Suppressor macrophage treated with lipopolysaccharide for 4 hours (primary cell): ENCODE measurements at regions not wholly inside any gene's neighbourhood (a gene's known extent, or its start where the extent isn't known, plus 50 kb on each side); places are given as distances from the start of the nearest gene placed in this dataset.
A peak's percentile ranks its signal among the peaks of the same experiment; 100 is the strongest.

Experiments used
- DNase-seq: peaks from one replicate; pipeline ENCODE4 v3.0.0-alpha.2; 2020

DNA sequence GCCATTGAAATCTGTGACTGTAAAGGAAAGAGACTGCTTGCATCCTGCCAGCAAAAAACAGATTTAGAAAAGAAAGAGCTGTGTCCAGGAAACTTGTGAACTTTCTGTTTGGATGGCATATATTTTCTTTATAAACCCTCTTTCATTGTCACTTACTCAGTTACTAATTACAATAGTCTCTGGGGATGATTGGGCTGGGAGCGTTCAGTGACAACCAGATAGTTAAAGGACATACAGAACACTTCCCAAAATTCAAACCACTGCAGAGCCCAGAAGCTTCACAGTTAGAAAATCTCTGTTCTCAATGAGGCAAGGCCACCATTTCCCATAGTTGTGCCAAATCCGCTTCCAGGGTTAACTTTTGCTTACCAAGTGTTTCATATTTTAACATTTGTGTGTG is 98.6 kb upstream of the TAB2 start:
- DNase-seq, result no peak

DNA sequence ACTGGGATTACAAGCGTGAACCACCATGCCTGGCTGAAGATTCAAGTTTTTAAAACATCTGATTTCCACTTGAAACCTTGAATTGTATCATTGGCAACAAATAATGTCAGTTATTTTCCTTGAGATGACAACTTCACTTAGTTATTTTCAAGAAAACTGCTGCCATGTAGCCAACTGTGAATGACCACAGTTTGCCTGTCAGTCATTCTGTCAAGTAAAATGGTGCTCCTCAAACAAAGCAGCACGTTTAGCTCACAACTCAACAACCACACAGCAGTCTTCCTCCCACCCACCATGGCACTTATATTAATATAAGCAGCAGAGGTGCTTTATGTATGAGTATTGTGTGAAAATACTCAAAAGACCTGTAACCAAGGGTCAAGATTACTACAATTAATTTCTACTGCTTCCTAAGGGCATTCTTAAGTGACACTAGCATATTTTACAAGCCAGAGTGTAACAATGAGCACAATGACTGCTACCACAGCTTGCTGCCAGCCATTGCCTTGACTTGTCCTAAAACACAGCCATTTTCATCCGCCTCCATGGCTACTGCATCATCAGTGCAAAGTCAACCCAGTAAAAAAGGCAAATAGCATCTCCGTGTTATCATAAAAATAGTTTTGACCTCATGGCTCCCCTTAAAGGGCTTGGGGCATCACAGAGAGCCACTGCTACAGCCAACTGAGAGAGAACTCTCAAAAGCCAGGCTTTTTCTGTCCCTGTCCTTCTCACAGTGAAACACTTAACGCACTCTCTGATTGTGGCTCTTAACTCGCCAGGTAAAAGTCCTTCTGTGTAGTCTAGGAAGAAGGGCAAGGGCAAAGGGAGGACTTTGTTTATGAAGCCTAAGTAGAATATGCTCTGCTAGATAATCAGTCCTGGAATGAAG is 96.4 kb upstream of the TAB2 start:
- DNase-seq, result no peak

DNA sequence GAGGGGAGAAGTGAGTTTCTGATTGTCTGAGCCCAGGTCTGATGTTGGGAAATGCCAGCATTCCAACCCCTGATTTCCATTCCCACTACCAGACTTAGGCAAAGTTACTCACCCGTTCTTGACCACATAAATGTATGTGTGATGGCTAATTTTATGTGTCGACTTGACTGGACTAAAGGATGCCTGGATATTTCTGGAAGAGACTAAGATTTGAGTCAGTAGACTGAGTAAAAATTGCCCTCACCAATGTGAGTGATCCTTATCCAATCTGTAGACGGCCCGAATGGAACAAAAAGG is 95.8 kb upstream of the TAB2 start:
- no peak for DNase-seq

DNA sequence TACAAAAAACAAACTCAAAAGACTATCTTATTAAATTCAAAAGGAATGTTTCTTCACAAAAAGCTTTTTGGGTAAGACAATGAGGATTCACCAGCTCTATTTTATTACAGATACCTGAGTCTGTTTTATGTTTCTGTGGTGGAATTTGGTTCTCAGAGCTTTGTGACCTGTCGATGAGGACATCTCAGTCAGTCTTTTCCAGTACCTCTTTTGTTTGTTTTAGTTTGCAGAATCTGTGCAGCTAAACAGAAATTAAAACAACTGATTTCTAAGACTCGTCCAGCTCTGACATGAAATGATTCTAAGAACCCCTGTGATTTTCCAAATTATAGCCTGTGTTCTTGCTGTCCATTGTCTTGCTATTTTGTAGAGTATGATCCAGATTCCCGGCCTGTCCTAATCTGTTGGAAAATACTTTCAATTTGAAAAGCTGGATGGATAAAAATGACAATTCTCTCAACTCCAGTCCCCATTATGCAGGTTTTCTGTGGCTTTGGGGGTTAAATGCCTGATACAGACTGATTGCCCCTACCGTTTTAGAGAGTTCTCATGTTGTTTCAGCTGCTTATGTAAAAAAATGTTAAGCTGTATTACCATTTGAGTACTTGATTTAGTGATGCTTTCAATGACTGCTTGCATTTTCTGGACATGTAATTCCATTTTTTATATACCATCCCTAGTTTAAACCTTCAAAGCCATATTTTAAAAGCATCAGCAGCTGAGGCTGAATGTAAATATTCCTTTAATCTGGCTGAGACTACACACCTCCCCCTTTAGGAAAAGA is 94.2 kb upstream of the TAB2 start:
- no peak for DNase-seq

DNA sequence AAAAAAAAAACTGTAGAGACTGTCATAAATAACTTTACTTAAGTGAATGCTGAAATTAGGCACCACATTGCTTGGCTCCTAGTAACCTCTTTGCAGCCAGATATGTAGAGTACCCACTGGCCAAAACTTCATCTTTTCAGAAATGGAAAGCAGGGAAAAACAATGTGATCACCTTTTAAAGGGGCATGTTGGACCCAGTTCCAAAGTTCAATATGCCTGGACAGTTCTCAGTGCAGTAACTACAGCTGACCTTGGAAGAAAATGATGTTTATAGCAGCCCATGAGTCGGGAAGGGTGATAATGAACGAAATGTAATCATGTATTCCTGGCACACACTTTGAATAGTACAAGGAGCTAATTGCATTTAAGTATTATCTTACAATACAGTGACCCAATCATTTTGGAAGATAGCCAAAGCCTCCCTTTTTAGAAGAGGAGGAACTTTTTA is 93.6 kb upstream of the TAB2 start:
- DNase-seq, result no peak

DNA sequence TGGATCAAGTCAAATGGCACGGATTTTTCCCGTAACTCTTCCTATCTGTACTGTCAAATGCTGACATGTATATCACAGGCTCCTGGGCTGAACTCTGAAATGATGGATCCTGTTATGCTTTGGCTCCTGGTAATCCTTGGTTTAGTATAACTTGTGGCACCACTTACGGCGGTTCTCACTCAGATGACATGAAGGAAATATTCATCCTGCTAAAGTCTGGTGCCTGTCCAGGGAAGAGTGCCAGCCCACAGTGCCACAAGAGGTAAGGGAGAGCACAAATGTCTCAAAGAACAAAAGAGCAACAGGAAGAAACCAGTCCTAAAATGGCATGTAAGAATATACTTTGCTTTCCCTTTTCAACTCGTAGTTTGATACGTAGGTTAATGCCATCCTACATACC is 93.1 kb upstream of the TAB2 start:
- no peak for DNase-seq

DNA sequence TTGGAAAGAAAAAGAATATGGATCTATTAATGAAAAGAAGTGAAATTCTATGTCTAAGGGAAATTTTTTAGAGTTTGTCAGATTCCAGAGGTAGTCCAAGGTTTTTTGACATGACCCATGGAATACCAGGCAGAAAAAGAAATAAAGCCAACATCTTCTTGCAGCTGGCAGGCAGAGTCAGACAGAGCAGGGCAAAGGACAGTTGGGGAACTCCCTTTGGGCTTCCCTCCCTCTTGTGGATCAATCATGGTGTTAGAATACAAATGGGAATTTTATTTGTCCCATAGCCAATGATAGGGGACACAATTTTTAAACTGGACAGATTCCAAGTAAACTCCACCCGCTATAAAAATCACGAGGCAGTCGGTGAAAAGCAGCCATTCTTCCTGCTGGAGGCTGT is 92.1 kb upstream of the TAB2 start:
- DNase-seq, result no peak

DNA sequence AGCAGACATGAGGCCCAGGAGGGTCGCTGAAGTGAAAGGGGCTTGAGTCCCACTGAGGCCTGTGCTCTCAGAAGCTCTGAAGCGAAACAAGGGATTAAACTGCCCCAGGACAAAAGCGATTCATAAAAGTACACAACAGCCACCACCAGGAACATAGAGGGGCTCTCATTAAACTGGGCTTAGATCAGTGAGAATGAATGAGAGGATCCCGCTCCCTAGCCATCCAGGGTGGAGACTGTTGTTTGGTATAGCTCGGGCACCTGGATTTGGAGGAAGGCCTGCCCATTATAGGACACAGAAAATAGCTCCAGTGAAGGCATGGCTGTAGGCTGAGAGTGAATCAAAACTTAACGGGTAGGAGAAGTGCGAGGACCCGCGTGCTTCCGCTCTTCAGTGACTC is 91.6 kb upstream of the TAB2 start:
- no peak for DNase-seq

DNA sequence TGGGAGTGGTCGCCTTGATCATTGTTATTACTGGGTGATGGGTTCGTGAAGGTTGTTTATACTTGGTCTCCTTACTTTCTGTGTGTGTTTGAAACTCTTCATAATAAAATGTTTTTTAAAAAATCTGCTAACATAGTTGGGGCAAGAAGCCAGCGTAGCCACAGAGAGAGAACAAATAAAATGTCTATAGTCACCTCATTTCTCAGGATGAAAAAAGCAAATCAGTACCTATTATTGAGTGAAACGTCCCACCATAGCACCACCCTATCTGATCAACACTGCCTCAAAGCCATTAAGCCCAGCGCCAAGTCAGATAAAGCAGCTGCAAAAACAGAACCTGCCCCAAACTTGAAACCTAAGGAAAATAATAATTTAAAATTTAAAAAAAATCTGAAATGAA is 89.7 kb upstream of the TAB2 start:
- DNase-seq, result no peak

DNA sequence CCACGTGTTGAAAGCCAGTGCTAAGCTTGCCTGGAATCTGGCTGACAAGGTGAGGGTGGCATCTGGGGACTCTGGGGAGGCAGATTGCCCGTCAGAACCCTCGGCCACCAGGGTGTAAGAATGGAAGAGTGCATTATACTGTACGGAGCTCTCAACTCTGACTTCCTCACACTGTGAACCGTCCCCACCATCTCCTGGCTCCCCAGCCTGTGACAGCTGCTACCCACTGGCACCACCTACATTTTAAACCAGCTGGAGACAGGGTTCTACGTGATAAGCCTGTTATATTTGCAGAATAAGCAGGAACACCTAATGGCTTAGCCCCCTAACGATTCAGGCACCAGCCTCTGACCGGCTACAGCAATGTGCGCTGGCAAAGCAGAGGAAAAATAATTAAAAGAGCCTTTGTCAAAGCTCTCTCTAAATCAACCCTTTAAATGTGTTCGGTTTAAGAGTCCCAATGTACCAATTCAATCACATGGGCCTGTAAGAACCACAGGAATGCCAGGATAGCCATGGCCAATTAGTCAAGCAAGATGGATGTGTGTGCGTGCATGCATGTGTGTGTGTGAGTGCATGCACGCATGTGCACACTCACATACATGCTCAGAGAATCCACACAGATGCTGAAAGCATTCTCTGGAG is 89.1 kb upstream of the TAB2 start:
- DNase-seq, result no peak

DNA sequence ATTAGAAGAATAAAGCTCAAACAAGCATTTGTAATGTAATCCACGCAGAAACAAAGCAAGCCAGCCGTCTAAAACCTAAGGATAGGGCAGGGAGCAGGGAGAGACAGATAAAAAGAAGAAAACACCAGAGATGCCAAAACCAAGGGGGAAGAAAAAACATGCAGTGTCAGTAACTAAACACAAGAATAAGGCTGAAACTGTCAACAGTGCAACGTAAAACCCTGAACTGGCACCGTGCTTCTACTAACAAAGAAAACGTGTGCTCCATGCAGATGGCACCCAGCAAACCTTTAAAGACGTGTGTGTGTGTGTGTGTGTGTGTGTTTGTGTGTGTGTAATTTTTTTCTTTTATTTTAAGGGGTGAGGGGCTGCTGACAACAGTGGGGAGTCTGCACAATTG is 88.4 kb upstream of the TAB2 start:
- DNase-seq, result no peak

DNA sequence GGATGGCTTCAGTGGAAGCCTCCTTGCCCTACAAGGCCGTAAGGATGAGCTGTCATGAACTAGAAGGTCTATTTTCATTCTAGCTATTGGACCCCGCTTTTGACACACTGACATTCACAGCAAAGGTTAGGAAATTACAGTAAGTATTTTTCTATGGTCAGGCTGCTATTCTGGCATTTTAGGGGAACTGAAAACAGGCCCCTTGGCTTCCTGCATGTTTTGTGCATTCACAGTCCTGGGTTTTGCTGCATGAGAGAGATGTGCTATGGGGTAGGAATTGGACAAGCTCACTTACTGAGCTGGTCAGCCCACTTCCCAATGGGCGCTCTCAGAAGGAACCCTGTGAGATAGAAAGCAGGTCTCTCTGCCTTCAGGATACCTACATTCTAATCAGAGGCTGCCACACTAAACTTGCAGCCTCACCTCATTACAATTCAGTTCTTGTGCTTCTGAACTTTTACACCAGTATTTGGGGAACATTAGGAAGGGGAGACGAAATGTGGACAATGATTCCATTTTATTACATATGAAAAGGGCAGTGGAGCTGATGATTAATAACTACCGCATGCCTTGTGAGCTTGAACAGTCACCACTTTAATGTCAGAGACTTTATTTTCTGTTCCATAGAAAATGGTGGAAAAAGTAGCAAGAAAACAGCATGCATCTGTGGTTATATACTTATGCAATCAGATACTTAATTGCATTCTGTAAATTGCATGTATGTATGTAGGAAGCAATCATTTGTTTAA is 86.6 kb upstream of the TAB2 start:
- DNase-seq, result peak; percentile 76

DNA sequence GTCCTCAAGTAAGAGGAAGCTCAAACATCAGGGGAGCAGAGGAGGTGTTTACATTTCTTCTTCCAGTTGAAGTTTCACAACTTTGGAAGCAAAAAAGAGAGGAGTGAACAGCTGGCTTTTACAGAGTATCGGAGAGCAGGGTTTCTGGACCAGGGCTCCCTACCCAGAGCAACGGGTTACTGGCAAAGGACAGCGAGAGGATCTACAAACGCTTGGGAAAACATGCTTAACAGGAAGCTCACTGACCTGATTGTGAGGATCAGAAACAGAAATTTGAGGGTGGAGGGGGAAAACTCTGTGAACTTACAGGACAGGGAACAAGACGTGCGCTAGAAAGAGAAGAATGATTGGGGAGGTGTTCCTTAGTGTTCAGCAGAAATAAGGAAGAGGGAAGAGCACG is 85.7 kb upstream of the TAB2 start:
- peak; percentile 40 for DNase-seq

DNA sequence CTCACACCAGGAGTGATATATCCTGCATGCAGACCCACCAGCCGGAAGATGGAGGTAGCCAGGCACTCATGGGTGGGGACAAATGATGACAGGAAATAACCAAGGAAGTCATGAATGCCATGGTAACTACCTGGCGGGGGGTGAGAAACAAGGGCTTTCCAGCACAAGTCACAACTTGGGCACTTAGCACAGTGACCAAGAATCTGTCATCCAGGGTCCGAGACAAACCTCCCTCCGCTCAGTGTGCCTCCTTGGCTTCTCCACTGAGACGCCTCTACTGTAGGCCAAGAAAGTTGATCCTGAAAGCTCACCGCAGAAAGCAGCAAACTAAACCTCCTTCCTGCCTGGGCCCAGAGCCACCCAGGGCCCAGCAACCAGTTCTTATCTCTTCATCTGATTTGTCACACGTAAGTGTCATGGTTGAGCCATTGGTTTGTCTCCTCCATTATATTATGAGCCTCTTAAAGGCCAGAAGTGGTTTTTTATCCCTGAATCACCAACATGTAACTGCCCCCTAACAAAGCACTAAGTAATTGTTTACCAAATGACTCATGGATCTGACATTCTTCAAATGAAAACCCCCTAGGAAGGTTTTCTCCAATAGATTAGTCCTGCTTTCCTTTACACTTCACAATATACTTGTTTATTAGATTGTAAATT is 84.3 kb upstream of the TAB2 start:
- DNase-seq, result peak; percentile 76

DNA sequence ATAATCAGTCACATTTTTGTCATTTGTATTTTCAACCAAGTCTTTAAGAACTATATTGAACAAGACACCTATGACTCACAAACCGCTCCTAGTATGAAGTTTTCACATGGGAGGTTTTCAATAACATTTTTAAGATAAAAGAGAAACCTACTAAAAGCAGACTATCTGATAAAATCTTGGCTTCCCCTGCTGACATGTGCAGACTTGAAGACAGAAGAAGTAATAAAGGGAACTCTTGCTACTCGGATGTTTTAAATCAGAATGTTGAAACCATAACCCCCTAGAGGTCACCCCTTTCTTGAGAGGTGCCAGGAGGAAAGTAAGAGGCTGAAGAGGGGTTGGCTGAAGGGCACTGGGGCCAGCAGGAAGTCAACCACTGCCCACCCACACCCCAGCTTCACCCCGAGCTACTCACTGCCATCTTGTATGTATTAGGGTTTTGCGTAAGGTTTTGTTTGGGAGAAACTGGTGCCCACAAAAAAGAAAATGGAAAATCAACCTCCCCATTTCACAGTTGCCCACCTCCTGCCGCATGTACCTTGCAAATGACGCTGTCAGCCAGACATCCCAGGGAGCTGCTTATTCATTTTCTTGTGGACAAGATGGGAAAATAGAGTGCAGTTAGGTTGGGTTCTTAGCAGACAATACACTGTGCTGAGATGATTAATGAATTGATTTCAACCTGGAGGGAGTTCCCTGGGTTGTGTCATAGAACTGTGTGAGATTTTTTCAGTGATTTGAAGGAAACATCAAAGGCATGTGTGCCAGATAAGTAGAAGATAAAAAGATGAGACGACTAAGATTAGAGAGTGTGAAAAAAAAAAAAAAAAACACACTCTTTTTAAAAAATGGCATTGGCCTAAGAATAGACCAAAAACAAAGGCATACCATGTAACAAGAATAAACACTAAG is 83.2 kb upstream of the TAB2 start:
- DNase-seq, result peak; percentile 46

DNA sequence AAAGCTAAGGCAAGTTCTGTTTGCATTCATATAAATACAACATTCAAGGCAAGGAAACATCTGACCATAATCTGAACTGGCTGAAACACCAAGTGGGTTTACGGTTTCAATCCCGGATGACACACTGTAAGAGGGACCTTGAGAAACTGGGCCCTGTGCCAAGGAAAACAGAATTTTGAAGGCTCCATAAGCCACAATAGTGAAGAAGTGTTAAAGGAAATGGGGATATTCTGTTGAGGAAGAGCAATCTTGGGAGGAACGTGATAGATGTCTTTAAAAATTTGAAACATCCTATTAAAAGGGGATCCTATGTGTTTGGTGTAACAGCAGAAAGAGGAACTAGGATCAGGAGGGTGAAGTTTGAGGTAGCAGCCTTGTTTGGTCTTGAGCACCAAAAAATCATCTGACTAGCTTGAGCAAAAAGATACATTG is 82.4 kb upstream of the TAB2 start:
- peak; percentile 81 for DNase-seq

DNA sequence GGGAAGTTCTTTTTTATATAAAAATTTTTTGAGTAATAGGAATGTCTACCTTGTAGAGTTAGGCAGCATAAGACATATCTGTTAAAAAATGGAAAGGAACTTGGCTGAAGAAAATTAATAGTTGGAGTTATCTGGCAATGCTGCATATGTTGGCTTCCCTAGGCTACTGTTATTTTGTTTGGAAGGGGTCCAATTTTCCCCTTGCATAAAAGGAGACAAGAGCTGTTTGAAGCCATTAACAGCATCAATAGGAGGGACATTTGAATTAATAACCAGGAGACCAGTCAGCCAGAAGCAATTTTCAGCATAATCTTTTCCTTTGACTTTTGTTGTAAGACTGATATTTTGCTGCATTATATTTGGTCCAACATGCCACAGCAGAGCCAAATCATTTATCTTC is 80.9 kb upstream of the TAB2 start:
- DNase-seq, result no peak

DNA sequence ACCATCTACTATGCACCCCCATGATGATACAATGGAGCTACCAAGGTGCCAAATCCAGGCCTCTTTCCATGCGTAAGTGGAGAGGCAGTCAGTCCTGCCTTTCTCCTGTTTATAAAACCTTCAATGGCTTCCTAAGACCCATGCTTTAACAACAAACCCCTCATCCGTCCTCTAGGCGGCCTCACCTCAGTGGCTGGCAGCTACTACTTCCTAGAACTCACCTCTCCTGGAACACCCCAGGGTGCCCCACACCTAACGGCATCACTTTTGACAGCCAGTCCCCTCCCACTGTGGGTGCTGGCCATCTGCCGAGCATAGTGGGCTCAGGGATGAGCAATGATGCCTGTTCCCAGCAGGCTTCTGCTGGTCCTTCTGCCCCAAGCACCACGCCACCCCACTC is 80.0 kb upstream of the TAB2 start:
- no peak for DNase-seq

DNA sequence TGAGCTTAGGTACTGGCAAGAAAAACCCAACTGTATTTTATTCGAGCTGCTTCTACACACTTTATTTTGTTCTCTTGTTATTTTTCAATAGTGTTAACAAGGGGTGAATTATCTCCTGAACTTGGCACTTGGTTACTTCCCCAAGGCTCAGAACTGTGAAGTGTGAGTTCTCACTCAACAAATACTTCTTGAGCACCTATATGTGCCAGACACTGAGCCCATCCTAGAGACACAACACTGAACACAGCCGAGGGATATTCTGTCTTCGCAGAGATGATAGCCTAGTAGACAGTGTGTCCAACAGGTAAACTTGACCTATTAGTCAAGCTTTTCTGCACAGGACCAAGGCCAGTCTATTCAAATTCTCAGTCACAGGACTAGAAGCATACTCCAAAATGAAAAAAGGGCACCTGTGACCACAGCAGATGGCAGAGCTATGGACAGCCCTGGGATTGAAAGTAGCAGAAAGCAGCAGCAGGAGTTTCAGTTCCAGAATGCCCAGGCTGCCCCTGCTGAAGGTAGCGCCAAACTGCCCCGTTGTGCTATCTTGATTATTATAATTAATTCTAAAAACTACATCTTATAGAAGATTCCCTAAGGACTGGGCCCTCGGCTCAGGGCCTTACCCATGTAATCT is 77.8 kb upstream of the TAB2 start:
- DNase-seq, result no peak

DNA sequence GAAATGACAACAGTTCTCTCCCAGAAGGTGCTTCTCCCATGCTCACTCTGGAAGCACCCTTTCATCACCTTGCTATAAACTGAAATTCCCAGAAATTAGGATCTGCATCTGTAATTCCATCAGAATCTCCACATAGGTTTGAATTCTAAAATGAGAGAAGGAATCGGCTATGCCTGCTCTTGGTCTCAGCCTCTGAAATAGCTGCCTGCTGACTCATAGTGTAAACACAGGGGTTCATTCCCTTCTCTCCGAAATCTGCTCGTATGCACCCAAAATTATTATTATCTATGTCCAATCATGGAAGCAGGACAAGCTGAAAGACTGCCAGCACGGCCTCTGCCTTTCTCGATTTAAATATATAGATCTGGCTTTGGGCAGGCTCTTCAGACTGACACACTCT is 74.6 kb upstream of the TAB2 start:
- no peak for DNase-seq

DNA sequence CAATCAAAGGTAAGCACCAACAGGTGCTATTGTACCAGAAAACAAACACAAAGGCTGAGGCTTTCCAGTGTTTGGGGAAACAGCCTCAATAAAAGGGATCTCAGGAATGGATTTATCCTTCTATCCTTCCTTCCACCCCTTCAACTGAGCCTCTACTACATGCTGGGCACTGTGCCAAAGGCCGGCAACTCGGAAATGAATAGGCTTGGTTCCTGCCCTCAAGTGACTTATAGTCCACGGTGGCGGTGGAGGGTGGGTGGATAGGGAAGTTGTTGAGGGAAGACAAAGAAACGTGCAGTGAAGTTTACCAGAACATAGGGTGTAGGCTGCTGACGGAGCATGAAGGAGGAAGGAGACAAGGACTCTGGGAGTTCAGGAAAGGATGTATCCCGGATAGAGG is 73.4 kb upstream of the TAB2 start:
- DNase-seq, result no peak
